Loucy (cell line): ENCODE measurements at regions not wholly inside any gene's neighbourhood (a gene's known extent, or its start where the extent isn't known, plus 50 kb on each side); places are given as distances from the start of the nearest gene placed in this dataset.

Experiments
- EZH2phosphoT487 ChIP-seq: fragments of 200-600 bp; IDR thresholded peaks from 2 replicates; pipeline ENCODE4 v1.6.1; 2018; ENCODE audit warnings: antibody characterized with exemption, mild to moderate bottlenecking, moderate library complexity, borderline replicate concordance
- TF ChIP-seq, protein P1 (sequence below): fragments of 200-600 bp; sonication (generic); conservative IDR thresholded peaks from 2 replicates; pipeline ENCODE4 v1.5.1; 2014; ENCODE audit warnings: mild to moderate bottlenecking, antibody characterized with exemption, low read length

DNA sequence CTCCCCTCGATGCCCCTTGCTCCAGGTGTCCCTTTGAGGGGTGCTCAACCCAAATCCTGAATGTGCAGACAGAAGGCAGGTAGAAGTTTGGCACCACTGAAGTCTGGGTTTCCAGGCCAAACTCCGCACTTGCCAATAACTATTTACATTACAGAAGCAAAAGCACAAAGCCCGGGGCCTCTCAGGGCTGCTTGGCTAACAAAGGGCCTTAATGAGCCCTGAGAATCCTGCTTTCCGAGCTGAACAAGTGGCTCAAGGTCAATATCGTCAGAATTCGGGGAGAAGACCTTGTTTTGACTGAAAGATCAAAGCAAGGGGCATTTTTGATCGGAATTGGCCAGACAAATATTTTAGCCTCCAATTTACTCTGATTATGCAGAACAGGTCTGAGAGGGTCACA lies 189.9 kb downstream of the HERPUD2 start:
- TF ChIP-seq, protein P1, sequence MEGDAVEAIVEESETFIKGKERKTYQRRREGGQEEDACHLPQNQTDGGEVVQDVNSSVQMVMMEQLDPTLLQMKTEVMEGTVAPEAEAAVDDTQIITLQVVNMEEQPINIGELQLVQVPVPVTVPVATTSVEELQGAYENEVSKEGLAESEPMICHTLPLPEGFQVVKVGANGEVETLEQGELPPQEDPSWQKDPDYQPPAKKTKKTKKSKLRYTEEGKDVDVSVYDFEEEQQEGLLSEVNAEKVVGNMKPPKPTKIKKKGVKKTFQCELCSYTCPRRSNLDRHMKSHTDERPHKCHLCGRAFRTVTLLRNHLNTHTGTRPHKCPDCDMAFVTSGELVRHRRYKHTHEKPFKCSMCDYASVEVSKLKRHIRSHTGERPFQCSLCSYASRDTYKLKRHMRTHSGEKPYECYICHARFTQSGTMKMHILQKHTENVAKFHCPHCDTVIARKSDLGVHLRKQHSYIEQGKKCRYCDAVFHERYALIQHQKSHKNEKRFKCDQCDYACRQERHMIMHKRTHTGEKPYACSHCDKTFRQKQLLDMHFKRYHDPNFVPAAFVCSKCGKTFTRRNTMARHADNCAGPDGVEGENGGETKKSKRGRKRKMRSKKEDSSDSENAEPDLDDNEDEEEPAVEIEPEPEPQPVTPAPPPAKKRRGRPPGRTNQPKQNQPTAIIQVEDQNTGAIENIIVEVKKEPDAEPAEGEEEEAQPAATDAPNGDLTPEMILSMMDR: no peak
- no peak for TF ChIP-seq EZH2phosphoT487
